ENCODE measurements at regions not wholly inside any gene's neighbourhood (a gene's known extent, or its start where the extent isn't known, plus 50 kb on each side); places are given as distances from the start of the nearest gene placed in this dataset.
A peak's percentile ranks its signal among the peaks of the same experiment; 100 is the strongest.
"Not testable (repeated sequence)": the region's sequence is repeated elsewhere in the genome, so short reads cannot be mapped to it uniquely, and the experiment has no call there.

- DNase-seq (ENCODE audit: low read depth), result no peak
Observed at GRCh38 chr10:118805146-118805545, 50.4 kb upstream of the CACUL1 start.

GRCh38 chr10:118807512-118808305, 52.9 kb upstream of the CACUL1 start:
- no peak for DNase-seq (ENCODE audit: low read depth)

- no peak for DNase-seq (ENCODE audit: low read depth)
Observed at GRCh38 chr10:118808601-118809356, 54.0 kb upstream of the CACUL1 start.

- DNase-seq (ENCODE audit: low read depth), result no peak
Observed at GRCh38 chr10:118809357-118810220, 54.8 kb upstream of the CACUL1 start.

- no peak for DNase-seq (ENCODE audit: low read depth)
Observed at GRCh38 chr10:118810796-118811505, 56.2 kb upstream of the CACUL1 start.

GRCh38 chr10:118811675-118812392, 57.1 kb upstream of the CACUL1 start:
- DNase-seq (ENCODE audit: low read depth), result no peak

- no peak for DNase-seq (ENCODE audit: low read depth)
Observed at GRCh38 chr10:118812393-118812740, 57.6 kb upstream of the CACUL1 start.

- not testable (repeated sequence) for DNase-seq (ENCODE audit: low read depth)
Observed at GRCh38 chr10:118813001-118813400, 58.2 kb upstream of the CACUL1 start.

GRCh38 chr10:118816471-118817168, 61.9 kb upstream of the CACUL1 start:
- DNase-seq (ENCODE audit: low read depth), result no peak

GRCh38 chr10:118817328-118818068, 62.7 kb upstream of the CACUL1 start:
- no peak for DNase-seq (ENCODE audit: low read depth)

- DNase-seq (ENCODE audit: low read depth), result no peak
Observed at GRCh38 chr10:118818621-118819221, 64.0 kb upstream of the CACUL1 start.

GRCh38 chr10:118820326-118821116, 65.8 kb upstream of the CACUL1 start:
- no peak for DNase-seq (ENCODE audit: low read depth)

- DNase-seq (ENCODE audit: low read depth), result no peak
Observed at GRCh38 chr10:118823256-118823907, 68.6 kb upstream of the CACUL1 start.

GRCh38 chr10:118827053-118827452, 72.3 kb upstream of the CACUL1 start:
- DNase-seq (ENCODE audit: low read depth), result no peak

- DNase-seq (ENCODE audit: low read depth), result no peak
Observed at GRCh38 chr10:118827466-118828155, 72.8 kb upstream of the CACUL1 start.

- DNase-seq (ENCODE audit: low read depth), result peak; percentile 13
Observed at GRCh38 chr10:118832241-118832651, 77.5 kb upstream of the CACUL1 start.

- DNase-seq (ENCODE audit: low read depth), result not testable (repeated sequence)
Observed at GRCh38 chr10:118834370-118834769, 79.6 kb upstream of the CACUL1 start.
